NCI-H2171 treated with DMSO at 0.1 percent for 48 hours (cell line): ENCODE measurements at regions not wholly inside any gene's neighbourhood (a gene's known extent, or its start where the extent isn't known, plus 50 kb on each side); places are given as distances from the start of the nearest gene placed in this dataset.
"Not testable (repeated sequence)": the region's sequence is repeated elsewhere in the genome, so short reads cannot be mapped to it uniquely, and the experiment has no call there.

Experiments used
- DNase-seq: peaks from one replicate; lab custom pipeline; 2025; lab: John Stamatoyannopoulos, UW

DNA sequence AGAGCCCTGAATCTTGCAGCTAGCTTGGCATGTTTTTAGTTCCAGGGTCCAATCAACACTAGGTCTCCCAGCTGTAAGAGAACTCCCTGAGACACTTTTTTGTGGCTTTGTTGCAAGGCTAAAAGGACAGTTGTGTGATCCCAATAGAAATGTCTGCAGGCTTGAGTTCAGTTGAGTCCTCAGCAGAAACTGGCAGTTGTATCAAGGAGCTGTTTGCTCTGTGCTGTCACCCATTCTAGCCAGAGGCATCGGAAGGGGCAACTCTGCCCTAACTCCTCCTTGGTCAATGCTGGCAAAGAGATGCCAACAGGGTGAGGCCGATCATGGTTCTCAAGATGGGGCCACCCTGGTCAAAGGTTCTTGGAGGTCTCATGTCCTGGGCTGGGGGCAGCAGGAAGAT, 224.1 kb downstream of the BUB3 start:
- DNase-seq = no peak

DNA sequence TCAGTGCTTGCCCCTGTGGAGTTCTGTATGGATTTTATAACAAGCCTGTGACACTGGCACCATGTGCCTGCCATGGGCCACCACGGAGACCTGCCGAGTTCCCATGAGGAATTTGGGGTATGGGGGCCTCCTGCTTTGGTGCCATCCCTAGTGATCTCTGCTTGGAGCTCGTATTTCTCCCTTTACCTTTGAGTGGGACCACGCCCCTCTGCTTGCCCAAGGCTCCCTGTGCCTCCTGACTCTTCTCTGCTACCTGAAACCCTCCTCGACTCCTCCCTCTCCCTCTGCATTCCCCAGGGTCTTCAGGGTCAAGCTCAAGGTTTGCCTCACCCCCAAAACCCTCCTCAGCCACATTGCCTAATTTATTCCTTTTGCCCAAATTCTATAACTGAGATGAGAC, 225.0 kb downstream of the BUB3 start:
- DNase-seq = peak; percentile 27

DNA sequence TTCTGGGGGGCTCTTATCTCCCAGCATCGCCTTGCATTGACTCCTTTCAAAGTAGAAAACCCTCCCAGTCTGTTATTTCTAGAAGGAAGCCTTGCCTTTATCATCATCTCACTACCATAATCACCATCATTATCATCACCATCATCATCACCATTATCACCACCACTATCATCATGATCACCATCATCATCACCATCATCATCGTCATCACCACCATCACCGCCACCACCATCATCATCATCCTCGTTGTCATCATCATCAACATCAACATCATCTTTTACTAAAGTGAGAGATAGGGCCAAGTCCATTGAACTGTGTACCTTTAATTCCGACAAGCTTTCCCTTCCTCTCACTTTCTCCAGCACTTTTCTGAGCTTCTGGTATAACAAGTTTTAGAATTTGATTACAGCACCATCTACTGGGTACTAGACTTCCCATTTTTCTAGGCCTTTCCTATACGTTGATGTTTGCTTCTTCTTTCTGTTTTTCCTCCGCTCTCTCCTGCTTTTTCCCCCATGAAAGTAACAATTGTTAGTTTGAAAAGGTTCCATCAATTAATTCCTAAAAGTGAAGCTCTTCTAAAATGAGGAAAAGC, 226.4 kb downstream of the BUB3 start:
- peak; percentile 7 for DNase-seq

DNA sequence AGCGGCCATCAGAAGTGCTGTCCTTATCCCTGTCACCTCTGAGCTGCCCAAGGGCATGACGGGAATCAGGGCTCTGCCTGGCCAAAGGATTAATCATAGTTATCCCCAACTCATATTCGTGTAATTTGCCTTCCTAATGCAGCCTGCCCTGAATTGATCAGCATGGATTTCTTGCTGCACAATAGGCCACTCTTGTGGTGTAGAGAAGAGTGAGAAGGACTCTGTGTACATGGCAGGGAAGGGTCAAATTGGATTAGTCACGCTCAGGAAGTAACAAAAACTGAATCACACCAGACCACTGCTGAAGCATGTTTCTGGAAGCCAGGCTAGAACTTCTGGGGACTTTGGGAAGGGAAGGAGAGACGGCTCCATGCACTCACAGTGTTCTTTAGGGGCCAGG, 227.0 kb downstream of the BUB3 start:
- DNase-seq = no peak

DNA sequence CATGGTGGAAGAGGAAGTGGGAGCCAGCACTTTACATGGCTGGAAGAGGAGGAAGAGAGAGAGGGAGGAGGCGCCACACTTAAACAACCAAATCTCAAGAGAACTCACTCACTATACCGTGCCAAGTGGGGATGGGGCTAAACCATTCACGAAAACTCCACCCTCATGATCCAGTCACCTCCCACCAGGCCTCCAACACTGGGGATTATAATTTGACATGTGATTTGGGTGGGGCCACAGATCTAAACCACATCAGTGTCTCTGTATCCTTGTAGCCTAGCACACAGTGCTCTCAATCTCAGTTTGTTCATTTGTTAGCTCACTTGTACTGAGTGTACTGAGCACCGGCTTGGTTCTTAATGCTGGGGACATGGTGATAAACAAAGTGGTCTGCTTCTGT, 228.3 kb downstream of the BUB3 start:
- no peak for DNase-seq

DNA sequence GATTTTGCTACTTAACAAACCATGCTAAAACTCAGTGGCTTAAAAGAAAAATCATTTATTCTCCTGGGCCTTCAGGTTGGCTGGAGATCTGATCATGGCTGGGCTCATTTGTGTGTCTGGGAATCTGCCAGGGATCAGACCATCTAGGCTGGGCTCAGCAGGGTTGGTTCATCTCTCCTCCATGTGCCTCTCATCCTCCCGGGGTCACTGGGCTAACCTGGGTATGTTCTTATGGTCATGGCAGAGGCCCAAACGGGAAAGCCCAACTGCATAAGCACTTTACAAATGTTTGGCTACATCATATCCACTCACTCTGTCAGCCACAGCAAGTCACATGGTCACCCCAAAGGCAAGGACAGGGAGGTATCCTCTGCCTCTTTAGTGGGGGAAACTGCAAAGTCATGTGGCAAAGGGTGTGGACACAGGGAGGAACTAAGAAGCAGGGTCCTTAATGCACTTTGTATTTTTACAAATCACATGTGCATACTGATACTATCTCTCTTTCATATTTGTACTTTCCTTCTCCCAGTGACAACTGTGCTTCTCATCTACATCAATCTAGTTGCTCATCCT, 231.4 kb downstream of the BUB3 start:
- DNase-seq = no peak

DNA sequence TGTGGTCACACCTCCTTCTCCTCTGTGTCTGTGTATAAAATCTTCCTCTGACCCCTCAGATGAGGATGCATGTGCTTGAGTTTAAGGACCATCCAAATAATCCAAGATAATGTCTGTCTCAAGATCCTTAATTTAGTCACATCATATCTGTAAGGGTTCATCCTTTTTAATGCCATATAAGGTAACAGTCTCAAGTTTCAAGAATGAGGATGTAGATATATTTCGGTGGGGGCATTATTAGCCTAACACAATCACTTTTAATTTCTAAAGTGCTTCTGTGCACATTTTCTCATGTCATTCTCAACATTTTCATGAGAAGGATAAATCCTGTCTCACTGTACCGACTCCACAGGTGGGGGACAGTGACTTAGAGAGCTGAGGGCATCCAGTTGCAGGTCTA, 235.3 kb downstream of the BUB3 start:
- no peak for DNase-seq

DNA sequence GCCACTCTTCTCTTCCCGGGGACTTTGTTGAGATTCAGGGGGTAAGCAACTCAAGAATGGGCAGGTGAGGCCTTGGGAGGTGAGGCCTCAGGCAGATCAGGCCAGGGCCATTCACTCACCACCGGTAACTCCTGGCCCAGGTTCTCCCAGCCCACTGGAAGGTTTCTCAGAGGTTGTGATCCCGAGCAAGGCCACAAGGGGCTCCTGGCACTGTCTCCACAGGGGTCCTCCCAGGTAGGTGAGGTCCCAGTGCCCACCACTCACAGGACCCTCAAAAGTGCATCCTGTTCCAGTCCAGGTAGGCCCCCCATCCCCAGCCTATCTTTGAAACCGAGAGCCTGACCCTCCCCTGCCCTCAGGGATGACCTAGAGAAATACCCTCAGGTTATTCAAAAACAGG, 236.1 kb downstream of the BUB3 start:
- DNase-seq = no peak

DNA sequence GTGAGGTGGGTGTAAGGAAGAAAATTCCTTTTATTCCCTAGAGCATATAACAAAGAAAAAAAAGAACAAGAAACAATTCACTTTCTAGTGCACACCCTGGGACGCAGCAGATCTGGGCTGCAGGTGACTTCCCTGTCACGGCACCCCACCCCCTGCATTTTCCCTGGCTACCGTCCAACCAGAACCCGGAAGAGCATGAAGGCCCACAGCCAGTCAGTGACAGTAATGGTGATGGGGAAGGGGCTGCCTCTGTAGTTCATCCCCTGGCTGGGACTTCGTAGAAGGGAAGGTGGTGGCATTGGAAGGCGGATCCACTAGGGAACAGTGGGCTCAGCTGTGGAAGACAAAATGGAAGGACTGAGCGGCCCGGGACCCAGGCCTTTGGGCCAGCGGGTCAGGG, 236.7 kb downstream of the BUB3 start:
- DNase-seq = no peak

DNA sequence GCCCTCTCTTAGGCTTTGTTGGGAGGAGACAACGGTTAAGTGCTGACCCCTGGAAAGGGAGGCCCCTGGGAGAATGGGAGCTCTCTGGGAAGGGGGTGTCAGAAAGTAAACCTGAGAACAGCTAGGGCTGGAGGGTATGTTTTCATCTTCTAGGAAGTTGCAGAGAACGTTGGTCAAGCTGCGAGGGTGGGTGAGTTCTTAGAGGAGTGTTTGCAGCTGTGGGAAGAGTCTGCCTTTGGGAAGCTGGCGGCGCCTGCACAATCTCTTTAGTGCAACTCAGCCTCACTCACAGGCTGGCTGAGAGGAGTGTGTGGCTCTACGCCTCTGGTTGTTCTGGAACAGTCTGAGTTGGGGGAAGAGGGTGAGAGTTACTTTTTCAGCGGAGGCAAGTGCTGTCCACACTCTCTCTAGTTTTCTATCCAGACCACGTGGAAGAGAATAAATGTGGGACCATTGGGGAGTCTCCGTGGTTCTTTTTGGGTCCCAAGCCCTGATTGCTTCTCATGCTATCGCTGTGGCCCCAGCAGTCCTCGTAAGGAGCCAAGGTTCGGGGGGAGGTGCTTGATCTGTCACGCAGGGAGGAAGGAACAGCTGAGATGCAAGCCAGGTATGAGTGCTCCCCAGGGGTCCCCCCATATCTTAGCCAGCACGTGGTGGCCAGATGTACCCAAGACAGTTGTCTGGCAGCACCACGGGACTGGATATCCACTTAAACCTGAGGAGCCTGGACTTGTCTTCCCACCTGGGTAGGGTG, 237.2 kb downstream of the BUB3 start:
- peak; percentile 84 for DNase-seq

DNA sequence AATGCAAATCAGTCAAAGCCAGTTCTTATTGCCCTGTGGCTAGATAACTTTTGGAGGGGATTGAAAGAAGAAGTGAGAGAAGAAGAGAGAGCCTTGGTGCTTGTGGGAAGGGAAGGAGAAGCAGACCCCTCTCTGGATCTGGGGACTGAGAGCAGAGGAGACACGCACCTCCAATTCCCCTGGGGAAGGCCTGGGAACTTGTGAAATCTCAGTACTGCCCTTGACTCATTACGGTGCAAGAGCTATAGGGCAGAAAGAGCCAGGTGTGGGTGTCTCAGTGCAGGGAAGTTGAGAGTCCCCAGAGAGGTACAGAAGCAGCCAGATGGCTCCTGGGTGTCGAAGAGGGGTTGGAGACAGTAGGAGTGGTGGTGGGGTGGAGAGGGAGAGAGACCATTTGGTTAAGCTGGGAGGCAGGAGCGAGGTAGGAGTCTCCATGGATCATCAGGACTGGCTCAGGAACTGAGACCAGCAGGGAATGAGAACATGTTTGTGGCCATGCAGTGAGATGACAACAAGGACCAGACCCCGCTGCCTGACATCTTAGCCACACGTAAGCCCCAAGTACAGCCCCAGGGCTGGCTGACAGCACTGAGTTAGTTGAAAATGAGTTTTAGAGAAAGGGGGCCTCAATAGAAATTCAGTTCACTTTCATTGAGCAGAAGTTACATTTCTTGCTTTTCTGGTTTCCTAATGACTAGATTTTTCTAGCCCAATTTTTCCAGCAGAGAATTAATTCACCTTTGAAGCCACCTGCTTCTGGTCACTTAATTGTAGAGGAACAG, 238.2 kb downstream of the BUB3 start:
- peak; percentile 94 for DNase-seq

DNA sequence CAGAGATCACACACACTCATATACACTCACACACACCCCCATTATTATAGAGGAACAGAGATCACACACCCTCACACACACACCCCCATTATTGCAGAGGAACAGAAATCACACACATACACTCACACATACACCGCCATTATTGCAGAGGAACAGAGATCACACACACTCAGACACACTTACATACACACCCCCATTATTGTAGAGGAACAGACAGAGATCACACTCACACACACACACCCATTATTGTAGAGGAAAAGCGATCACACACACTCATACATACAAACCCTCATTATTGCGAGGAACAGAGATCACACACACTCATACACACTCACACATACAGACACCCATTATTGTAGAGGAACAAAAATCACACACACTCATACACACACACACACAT, 239.0 kb downstream of the BUB3 start:
- no peak for DNase-seq

DNA sequence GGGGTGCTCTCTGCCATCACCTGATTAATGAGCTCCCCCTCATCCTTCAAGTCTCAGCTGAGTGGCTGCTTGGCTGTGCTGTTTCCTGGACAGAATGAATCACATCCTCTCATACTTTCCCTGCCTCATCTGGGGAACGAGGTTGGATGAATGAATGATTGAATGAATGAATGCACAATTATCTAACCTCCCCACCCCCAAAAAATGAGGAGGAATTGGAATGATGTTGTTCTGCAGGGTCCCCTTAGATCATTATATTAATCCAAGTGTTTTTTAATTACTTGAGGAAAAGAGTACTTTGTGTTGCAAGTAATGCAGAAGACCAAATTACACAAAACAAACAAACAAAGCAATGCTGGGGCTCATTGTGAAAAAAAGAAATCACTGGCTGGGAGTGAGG, 240.2 kb downstream of the BUB3 start:
- no peak for DNase-seq

DNA sequence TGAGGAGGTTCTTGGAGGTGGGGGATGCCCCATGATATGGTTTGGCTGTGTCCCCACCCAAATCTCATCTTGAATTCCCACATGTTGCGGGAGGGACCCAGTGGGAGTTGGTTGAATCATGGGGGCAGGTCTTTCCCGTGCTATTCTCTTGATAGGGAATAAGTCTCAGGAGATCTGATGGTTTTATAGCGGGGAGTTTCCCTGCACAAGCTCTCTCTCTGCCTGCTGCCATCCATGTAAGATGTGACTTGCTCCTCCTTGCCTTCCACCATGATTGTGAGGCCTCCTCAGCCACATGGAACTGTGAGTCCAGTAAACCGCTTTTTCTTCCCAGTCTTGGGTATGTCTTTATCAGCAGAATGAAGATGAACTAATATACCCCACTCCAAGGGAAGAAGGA, 241.0 kb downstream of the BUB3 start:
- DNase-seq = not testable (repeated sequence)

DNA sequence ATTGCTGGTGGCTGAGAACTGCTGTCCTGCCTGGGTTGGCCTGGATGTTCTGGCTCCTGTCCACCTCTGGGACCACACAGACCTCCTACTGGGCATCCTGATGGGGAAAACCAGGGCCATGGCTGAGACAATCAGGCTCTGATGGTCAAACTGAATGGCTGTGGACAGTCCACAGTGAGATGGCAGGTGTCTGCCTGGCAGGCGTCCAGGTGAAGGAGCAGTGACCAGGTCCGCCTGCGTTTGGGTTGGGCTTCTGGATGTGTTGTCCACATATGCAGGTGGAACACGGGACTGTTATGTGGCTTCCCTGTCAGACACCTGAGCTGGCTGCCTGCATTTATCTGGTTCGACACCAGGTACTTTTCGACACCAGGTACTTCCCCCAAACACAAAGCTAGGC, 241.7 kb downstream of the BUB3 start:
- no peak for DNase-seq

DNA sequence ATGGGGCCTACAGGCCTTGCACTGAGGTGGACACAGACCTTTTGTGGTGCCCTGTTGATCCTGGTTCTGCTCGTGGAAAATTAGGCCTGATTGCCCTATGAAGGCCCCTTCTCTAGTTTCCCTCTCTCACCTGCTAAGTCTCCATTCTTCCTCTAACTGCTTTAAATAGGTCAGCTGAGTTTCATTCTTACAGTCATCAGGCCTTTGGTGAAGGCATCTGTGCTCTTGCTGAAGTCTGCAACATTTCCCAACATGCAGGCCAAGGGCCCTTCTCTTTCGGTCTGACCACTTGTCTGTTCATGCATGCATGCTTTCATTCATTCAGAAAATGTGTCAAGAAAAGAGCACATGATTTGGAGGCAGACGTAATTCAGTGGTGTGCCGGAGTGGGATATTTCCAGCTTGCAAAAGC, 244.0 kb downstream of the BUB3 start:
- no peak for DNase-seq

DNA sequence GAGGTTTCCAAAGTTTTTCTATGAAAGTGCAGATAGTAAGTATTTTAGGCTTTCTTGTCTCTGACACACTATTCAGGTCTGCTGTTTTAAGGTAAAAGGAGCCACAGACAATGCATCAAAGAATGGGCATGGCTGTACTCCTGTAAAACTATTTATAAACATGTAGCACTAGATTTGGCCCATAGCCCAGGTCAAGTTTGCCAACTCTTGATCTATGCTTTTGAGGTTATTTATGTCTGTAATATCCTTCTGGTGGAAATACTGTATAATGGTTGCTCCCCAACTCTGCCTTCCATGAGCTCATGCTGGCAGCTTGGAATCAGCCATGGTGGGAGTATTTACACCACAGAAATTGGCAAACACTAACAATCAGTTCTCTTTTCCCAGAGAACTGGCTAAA, 244.6 kb downstream of the BUB3 start:
- DNase-seq = no peak

DNA sequence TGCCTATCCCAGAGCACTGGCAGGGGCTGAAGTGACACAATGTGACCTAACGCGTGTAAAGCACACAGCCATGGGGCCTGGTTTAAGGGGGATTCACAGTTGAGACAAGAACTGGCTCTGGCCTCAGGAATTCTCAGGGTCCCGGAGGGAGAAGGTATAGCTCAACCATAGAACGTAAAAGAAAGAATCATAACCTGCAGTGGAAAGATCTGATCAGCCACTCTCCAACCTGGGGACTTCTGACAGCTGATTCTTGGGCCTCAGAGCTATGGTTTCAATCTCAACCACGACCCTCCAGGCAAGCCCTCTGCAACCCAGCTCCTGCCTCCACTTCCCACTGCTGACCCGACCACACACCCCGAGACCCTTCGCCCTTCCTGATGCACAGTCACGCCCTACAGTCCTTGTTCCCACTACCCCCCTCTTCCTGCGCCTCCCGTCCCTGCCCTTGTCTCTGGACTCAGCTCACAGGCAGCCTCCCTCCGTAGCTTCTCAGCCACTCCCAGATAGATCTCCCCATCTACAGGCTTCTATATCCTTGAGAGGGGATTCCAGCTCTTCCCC, 245.2 kb downstream of the BUB3 start:
- no peak for DNase-seq

DNA sequence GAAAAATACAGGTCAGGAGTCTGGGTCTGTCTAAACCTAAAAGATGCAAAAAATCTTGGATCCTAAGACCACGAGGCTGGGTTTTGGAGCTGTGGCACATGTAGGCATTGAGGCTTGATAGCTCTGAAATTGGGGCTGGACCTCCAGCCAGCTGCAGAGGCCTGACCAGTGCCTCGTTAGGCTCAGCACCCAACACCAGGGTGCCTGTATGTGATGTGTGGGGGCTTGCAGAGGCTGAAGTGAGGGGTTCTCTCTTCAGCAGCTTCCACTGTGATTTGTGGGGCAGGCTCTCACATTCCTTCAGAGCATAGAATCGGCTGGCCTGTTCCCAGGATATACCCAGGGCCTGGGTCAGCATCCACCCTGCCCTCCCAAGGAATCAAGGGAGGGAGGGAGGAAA, 247.8 kb downstream of the BUB3 start:
- DNase-seq = no peak

DNA sequence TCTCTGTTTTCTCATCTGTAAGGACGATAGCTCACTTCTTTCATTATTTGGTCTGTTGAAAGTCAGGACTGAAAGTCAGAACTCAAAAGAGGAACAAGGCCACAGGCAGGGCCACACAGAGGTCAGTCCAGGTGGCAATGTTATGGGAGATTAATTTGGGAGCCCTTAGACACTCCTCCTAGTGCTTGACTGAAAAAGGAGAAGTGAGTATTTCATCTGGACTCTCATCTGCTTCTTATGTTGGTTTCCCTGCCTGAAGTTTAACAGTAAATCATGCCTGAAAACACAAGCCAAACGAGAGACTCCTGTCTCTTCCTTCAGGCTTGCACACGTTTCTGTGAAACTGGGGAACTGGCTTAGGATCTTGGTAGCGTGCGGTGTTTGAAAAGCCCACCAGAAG, 248.5 kb downstream of the BUB3 start:
- no peak for DNase-seq

DNA sequence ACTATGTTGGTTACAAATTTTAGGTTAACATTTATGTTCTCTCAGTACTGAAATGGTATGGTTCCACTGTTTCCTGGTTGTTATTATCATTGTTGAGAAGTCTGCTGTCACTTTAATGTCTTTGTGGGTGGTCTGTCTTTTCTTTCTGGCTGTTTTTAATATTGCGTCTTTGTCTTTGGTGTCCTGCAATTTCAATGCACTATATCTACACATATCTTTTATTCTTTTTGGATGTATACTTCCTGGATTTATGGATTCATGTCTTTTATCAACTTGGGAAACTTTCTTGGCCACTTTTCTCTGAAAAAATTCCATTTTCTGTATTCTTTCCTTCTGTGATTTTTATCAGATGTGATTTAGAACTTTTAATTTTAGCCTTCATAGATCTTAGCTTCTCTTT, 250.2 kb downstream of the BUB3 start:
- DNase-seq = no peak

DNA sequence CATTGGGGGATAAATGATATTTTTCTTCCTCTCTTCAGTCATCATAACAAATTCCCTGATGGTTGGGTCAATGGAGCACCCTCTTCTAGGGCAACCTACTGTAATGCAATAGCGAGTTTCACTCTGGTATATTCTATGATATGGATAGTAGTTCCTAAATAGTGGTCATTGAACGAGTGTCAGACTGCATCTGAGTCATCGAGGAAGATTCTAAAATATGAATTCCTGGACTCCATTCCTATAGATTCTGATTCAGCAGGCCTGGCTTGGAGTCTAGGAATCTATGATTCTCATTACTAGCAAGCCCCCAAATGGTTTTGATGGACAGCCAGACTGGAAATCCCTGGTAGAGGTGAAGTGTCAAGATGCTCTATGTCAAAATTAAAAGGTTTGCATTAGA, 254.5 kb downstream of the BUB3 start:
- no peak for DNase-seq

DNA sequence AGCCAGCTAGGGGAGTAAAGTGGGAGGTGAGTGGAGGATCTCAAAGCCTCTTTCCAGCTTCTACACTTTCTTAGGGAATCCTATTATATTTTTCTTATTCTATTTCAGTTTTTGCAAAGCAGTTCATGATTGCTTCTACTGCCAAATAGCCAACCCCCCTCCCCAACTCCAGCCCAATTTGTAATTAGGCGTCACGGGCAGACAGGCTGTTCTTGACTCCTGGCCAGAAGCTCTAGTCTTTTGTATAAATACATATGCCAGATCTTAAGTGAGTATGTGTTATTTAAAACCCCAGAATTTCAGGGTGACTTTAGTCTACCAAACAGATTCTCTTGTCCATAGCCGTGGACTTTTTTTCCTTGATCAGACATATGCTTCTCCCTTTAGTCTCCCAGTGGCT, 255.2 kb downstream of the BUB3 start:
- no peak for DNase-seq
